GM23338 (cell line): ENCODE measurements at regions not wholly inside any gene's neighbourhood (a gene's known extent, or its start where the extent isn't known, plus 50 kb on each side); places are given as distances from the start of the nearest gene placed in this dataset.

Experiments
- ATAC-seq: fragments of 200-7000 bp; cut with Tn5 transposase; 3 replicates; pipeline ENCODE4 v1.9.1; 2020
- DNase-seq: peaks from one replicate; pipeline ENCODE4 v3.0.0-alpha.2; 2015; ENCODE audit warnings: low spot score
- H2AFZ ChIP-seq: fragments of 200-600 bp; sonication (generic); 2 replicates; pipeline ENCODE4 v1.8.0; 2016; ENCODE audit warnings: antibody characterized with exemption, mild to moderate bottlenecking, moderate library complexity
- H3F3A ChIP-seq: fragments of 200-600 bp; sonication (generic); replicated peaks from 2 replicates; pipeline ENCODE4 v1.8.0; 2017; ENCODE audit warnings: antibody characterized with exemption, mixed run types, low read depth
- H3K27ac ChIP-seq: fragments of 200-600 bp; sonication (generic); 2 replicates; pipeline ENCODE4 v1.6.1; 2016; ENCODE audit warnings: low read depth
- H3K27me3 ChIP-seq: fragments of 200-600 bp; sonication (generic); 2 replicates; pipeline ENCODE4 v1.8.0; 2016; ENCODE audit warnings: mild to moderate bottlenecking, mixed run types, moderate library complexity; ENCODE audit not compliant: insufficient read depth
- H3K36me3 ChIP-seq: fragments of 200-600 bp; sonication (generic); 2 replicates; pipeline ENCODE4 v1.8.0; 2016; ENCODE audit warnings: mild to moderate bottlenecking; ENCODE audit not compliant: insufficient read depth
- H3K4me1 ChIP-seq: fragments of 200-600 bp; sonication (generic); 2 replicates; pipeline ENCODE4 v1.8.0; 2016; ENCODE audit warnings: mild to moderate bottlenecking, moderate library complexity; ENCODE audit not compliant: insufficient read depth
- H3K4me2 ChIP-seq: fragments of 200-600 bp; sonication (generic); 2 replicates; pipeline ENCODE4 v1.7.1; 2017; ENCODE audit warnings: mixed run types
- H3K4me3 ChIP-seq: fragments of 200-600 bp; sonication (generic); 2 replicates; pipeline ENCODE4 v1.6.1; 2016; ENCODE audit warnings: mixed run types
- H3K79me2 ChIP-seq: fragments of 200-600 bp; sonication (generic); replicated peaks from 2 replicates; pipeline ENCODE4 v1.8.0; 2017; ENCODE audit warnings: mild to moderate bottlenecking; ENCODE audit not compliant: insufficient read depth
- H3K9me2 ChIP-seq: fragments of 200-600 bp; sonication (generic); 2 replicates; pipeline ENCODE4 v1.8.0; 2017; ENCODE audit not compliant: insufficient read depth
- H4K20me1 ChIP-seq: fragments of 200-600 bp; sonication (generic); replicated peaks from 2 replicates; pipeline ENCODE4 v1.8.0; 2017; ENCODE audit warnings: mild to moderate bottlenecking; ENCODE audit not compliant: insufficient read depth
- H3K27ac Mint-ChIP-seq: 2 replicates; pipeline ENCODE4 v1.8.0; 2020; ENCODE audit warnings: inconsistent platforms, mild to moderate bottlenecking, moderate library complexity, mixed read lengths
- H3K27me3 Mint-ChIP-seq: 3 replicates; pipeline ENCODE4 v1.8.0; 2022; ENCODE audit warnings: low read depth, mild to moderate bottlenecking, moderate library complexity, mixed read lengths, inconsistent platforms; ENCODE audit not compliant: insufficient read depth, poor library complexity
- H3K36me3 Mint-ChIP-seq: 3 replicates; pipeline ENCODE4 v1.8.0; 2021; ENCODE audit warnings: low read depth, mild to moderate bottlenecking, inconsistent platforms, moderate library complexity, mixed read lengths
- H3K4me1 Mint-ChIP-seq: 3 replicates; pipeline ENCODE4 v1.8.0; 2020; ENCODE audit warnings: mild to moderate bottlenecking, inconsistent platforms, mixed read lengths
- H3K4me3 Mint-ChIP-seq: 3 replicates; pipeline ENCODE4 v1.8.0; 2021; ENCODE audit warnings: moderate library complexity, mild to moderate bottlenecking, inconsistent platforms, mixed read lengths
- H3K9me3 Mint-ChIP-seq: 3 replicates; pipeline ENCODE4 v1.8.0; 2020; ENCODE audit warnings: moderate library complexity, mild to moderate bottlenecking, inconsistent platforms, mixed read lengths
- CREB1 ChIP-seq: fragments of 250-450 bp; sonication (Bioruptor Pico); IDR thresholded peaks from 2 replicates; pipeline ENCODE4 v1.5.0; 2020; ENCODE audit warnings: low read depth, mild to moderate bottlenecking, moderate library complexity
- EZH2phosphoT487 ChIP-seq: fragments of 200-600 bp; sonication (generic); IDR thresholded peaks from one replicate; pipeline ENCODE4 v1.8.1; 2018; ENCODE audit warnings: antibody characterized with exemption; ENCODE audit not compliant: unreplicated experiment
- NANOG ChIP-seq: IDR thresholded peaks from 2 replicates; pipeline ENCODE4 v1.6.1; 2016; ENCODE audit warnings: antibody characterized with exemption, borderline replicate concordance
- REST ChIP-seq: IDR thresholded peaks from one replicate; pipeline ENCODE4 v1.6.1; 2018; ENCODE audit warnings: antibody characterized with exemption; ENCODE audit not compliant: unreplicated experiment
- STAT1 ChIP-seq: IDR thresholded peaks from one replicate; pipeline ENCODE4 v1.6.1; 2016; ENCODE audit warnings: antibody characterized with exemption; ENCODE audit not compliant: unreplicated experiment
- ZNF462 ChIP-seq: fragments of 250-450 bp; sonication (Bioruptor Pico); IDR thresholded peaks from 2 replicates; pipeline ENCODE4 v1.5.0; 2020; ENCODE audit warnings: mild to moderate bottlenecking, moderate library complexity

- Mint-ChIP-seq H3K36me3 (no peaks in the 10 kb centered on the region), H3K4me3 (no peak overlapping the region), H3K27ac (0 out of 2 replicates have a peak overlapping the region, but pooled peaks have one; percentile 13), H3K27me3 (peaks cover 3% of the 10 kb centered on the region), H3K9me3 (no peaks in the 10 kb centered on the region), H3K4me1 (peaks cover 16% of the 10 kb centered on the region)
- Histone ChIP-seq H3K4me3 (no peak overlapping the region), H3K27me3 (no peaks in the 10 kb centered on the region), H3K4me1 (no peaks in the 10 kb centered on the region), H3K4me2 (no peak overlapping the region), H3K36me3 (no peaks in the 10 kb centered on the region), H3K9me2 (0 out of 2 replicates have a peak, but pooled peaks cover 6% of the 10 kb centered on the region), H3K79me2 (no peaks in the 10 kb centered on the region), H3F3A (no peaks in the 10 kb centered on the region), H4K20me1 (no peaks in the 10 kb centered on the region), H3K27ac (no peak overlapping the region), H2AFZ (no peak overlapping the region)
- DNase-seq = no peak
- no peak for ATAC-seq
- TF ChIP-seq CREB1 (no peak), ZNF462 (CRISPR knock-in tag) (no peak), NANOG (no peak), REST (no peak), STAT1 (no peak), EZH2phosphoT487 (no peak)
Measured at GRCh38 chr20:46837083-46837482, 57.6 kb upstream of the EYA2 start.
